Kidney (tissue), 13 donors: ENCODE measurements at regions not wholly inside any gene's neighbourhood (a gene's known extent, or its start where the extent isn't known, plus 50 kb on each side); places are given as distances from the start of the nearest gene placed in this dataset.

Experiments
- DNase-seq, 5 donors: peaks; one replicate each; pipeline ENCODE4 v3.0.0-alpha.2; 2013 to 2020
- FAIRE-seq: peaks from 2 replicates; lab custom pipeline; 2012; peaks lifted over from hg19 to GRCh38; lab: Jason Lieb, UNC
- H3K27ac ChIP-seq, 2 donors: one replicate each; pipeline ENCODE4 v1.7.0; 2013; ENCODE audit warnings: low read depth in 2 of 2, low read length in 2 of 2, inconsistent platforms in 1 of 2
- H3K27me3 ChIP-seq: one replicate; pipeline ENCODE4 v1.7.1; 2013; ENCODE audit warnings: low read length, inconsistent platforms; ENCODE audit not compliant: control insufficient read depth, insufficient read depth
- H3K36me3 ChIP-seq, 3 donors: one replicate each; pipeline versions ENCODE4 v1.7.0 to v1.7.1; 2013; ENCODE audit warnings: low read length in 3 of 3, control low read depth in 1 of 3, inconsistent platforms in 1 of 3; ENCODE audit not compliant: insufficient read depth in 3 of 3, control insufficient read depth in 2 of 3
- H3K4me1 ChIP-seq, 3 donors: one replicate each; pipeline versions ENCODE4 v1.7.0 to v1.7.1; 2013; ENCODE audit warnings: low read length in 3 of 3, inconsistent platforms in 1 of 3, low read depth in 1 of 3; ENCODE audit not compliant: control insufficient read depth in 2 of 3, insufficient read depth in 2 of 3
- H3K4me3 ChIP-seq, 3 donors: one replicate each; pipeline versions ENCODE4 v1.7.0 to v1.8.1; 2013; ENCODE audit warnings: low read length in 3 of 3, control low read depth in 1 of 3, inconsistent platforms in 1 of 3
- H3K9ac ChIP-seq, 3 donors: one replicate each; pipeline versions ENCODE4 v1.7.0 to v1.7.1; 2013; ENCODE audit warnings: low read length in 3 of 3, control low read depth in 1 of 3, inconsistent platforms in 1 of 3
- H3K9me3 ChIP-seq, 3 donors: one replicate each; pipeline versions ENCODE4 v1.7.0 to v1.7.1; 2013; ENCODE audit warnings: low read length in 3 of 3, control low read depth in 1 of 3, inconsistent platforms in 1 of 3; ENCODE audit not compliant: control insufficient read depth in 2 of 3, insufficient read depth in 1 of 3
- intact Hi-C: fragments of 100-400 bp; cut with DNase I; formaldehyde crosslinking; loops from one replicate; pipeline ENCODE4 v1.11.1; 2022
- TF ChIP-seq, protein P1 (sequence below): IDR thresholded peaks from 3 replicates; pipeline ENCODE4 v1.5.1; 2012; ENCODE audit warnings: mild to moderate bottlenecking, moderate library complexity, borderline replicate concordance; ENCODE audit not compliant: insufficient read depth; ENCODE audit errors: extremely low read depth
- donor health status: control.
- donor health status: control.
- donor health status: control.
- donor health status: control.
- donor health status: control.
- donor health status: DM: yes; HTN: yes; CAD: no.
- donor health status: Normal renal cell carcinoma (clear cell type).

DNA sequence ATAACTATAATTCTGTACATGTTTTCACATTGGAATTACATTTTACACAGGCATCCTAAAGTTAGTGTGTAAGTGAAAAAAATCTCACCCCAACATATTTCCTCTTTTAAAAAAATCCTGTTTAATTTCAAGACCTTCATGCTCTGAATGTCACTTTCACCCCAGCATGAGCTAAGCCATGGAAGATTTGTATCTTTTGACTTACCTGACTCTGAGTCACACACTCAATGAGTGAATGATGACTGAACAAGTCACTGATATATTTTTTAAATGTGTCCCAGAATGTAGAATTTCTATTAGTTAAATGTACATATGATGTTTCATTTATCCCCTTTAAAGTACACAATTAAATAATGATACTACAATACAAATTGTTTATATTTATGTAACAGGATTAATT, 199.9 kb upstream of the RBMS3 start:
- Histone ChIP-seq H3K36me3 (no peaks in the 10 kb centered on the region), H3K9ac (no peak overlapping the region), H3K27ac (no peak overlapping the region), H3K9me3 (no peaks in the 10 kb centered on the region), H3K4me1 (no peaks in the 10 kb centered on the region), H3K27me3 (no peaks in the 10 kb centered on the region), H3K4me3 (no peak overlapping the region)
- intact Hi-C loops = no loop called here
- TF ChIP-seq, protein P1, sequence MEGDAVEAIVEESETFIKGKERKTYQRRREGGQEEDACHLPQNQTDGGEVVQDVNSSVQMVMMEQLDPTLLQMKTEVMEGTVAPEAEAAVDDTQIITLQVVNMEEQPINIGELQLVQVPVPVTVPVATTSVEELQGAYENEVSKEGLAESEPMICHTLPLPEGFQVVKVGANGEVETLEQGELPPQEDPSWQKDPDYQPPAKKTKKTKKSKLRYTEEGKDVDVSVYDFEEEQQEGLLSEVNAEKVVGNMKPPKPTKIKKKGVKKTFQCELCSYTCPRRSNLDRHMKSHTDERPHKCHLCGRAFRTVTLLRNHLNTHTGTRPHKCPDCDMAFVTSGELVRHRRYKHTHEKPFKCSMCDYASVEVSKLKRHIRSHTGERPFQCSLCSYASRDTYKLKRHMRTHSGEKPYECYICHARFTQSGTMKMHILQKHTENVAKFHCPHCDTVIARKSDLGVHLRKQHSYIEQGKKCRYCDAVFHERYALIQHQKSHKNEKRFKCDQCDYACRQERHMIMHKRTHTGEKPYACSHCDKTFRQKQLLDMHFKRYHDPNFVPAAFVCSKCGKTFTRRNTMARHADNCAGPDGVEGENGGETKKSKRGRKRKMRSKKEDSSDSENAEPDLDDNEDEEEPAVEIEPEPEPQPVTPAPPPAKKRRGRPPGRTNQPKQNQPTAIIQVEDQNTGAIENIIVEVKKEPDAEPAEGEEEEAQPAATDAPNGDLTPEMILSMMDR = no peak
- FAIRE-seq (no peak), DNase-seq (no peak)

DNA sequence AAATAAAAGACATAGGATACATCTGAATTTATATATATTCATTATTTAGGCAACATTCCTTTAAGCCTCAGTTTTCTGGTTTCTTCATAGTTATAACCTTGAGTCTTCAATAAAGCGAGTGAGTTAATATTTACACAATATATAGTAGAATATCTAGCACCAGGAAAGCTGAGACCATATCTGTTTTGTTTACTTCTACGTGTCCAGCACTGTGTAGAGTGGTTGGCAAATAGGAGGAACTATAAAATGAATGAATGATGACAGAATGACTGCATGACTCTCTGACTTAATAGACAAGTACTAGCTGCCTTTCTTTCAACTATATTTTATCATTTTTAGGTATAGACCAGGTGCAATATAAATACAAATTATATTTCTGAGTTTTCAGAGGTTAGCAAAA, 197.8 kb upstream of the RBMS3 start:
- Histone ChIP-seq H3K27ac (no peak overlapping the region), H3K9ac (no peak overlapping the region), H3K9me3 (no peaks in the 10 kb centered on the region), H3K4me3 (no peak overlapping the region), H3K27me3 (no peaks in the 10 kb centered on the region), H3K4me1 (no peaks in the 10 kb centered on the region), H3K36me3 (no peaks in the 10 kb centered on the region)
- FAIRE-seq (no peak), DNase-seq (no peak)
- intact Hi-C loops = no loop called here
- TF ChIP-seq, protein P1 = no peak

DNA sequence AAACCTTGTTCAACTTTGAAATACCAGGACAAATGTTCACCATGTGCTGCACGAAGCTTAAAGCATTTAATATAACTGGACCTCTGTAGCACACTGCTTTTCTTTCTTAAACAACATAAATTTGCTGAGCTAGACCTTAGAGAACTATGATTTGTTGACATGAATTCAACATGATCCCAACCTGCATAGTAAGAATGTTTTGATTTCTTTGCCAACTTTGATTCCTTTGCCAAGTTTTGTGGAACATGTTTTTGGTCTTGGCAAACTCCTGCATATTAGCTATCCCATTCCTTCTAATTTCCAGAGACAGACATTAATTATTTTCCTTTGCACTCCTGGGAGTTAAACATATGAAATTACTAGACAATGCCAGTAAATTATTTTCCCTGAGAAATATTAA, 197.2 kb upstream of the RBMS3 start:
- FAIRE-seq = no peak
- Histone ChIP-seq H3K9me3 (no peaks in the 10 kb centered on the region), H3K27ac (no peak overlapping the region), H3K36me3 (no peaks in the 10 kb centered on the region), H3K9ac (no peak overlapping the region), H3K27me3 (no peaks in the 10 kb centered on the region), H3K4me3 (no peak overlapping the region), H3K4me1 (no peaks in the 10 kb centered on the region)
- intact Hi-C loops = no loop called here
- DNase-seq = peak in 1 of 5 donors; percentile 4
- TF ChIP-seq, protein P1 = no peak

DNA sequence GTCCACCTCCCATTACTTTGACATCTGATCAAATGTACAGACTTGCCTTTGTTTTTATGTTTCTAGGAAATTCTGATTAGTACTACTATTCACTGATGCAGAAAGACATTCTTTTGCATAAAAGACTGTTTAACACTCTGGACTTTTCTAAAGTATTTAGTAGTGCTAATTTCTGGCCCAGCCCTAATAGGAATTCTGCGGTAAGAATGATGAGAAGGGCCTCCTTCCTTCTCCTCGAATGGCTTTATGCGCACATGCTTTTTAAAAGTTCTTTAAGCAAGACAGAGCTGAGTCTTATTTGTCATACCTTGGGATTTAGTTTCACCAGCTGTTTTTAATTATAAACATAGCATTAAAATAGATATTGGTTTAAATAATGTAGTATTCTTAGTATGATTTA, 192.3 kb upstream of the RBMS3 start:
- no peak overlapping the region for H3K4me3 ChIP-seq
- no peak overlapping the region for H3K9ac ChIP-seq
- H3K4me1 ChIP-seq = no peaks in the 10 kb centered on the region
- peaks cover 0 to 3% (median 0%) of the 10 kb centered on the region in 3 donors for H3K9me3 ChIP-seq
- no peak for DNase-seq
- no peak overlapping the region for H3K27ac ChIP-seq
- intact Hi-C loops = no loop called here
- FAIRE-seq = no peak
- H3K36me3 ChIP-seq = no peaks in the 10 kb centered on the region
- no peaks in the 10 kb centered on the region for H3K27me3 ChIP-seq
- TF ChIP-seq, protein P1 = no peak
